ENCODE measurements at regions not wholly inside any gene's neighbourhood (a gene's known extent, or its start where the extent isn't known, plus 50 kb on each side); places are given as distances from the start of the nearest gene placed in this dataset.

DNA sequence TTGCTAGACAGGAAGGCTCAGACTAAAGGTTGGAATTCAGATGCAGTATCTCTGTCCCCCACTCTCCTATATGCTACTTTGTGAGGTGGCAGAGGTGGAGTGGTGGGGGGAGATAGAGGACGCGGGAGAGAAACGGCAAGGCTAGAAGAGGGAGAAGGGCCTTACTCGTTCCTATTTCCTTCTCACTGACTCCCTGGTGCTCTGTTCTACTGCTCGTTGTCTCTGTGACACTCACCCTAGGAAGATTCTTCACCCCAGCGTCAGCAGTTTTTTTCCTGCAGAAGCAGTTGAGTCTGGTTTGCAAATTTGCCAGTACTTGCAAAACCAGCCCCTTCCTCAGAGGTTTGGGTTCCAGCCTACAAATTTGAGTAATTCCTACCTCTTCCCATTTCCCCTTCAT, 801.1 kb upstream of the SLC35B3 start:
- TF ChIP-seq TAF1 (IDR thresholded peaks at IDR 0.05; ENCODE audit: borderline replicate concordance, insufficient read depth, low read length): no peak
- no peak for TF ChIP-seq SIN3A (IDR thresholded peaks at IDR 0.05; ENCODE audit: borderline replicate concordance, insufficient read depth, low read length)
- no peak for TF ChIP-seq FOXP2 (optimal IDR thresholded peaks at IDR 0.05; ENCODE audit: borderline replicate concordance, extremely low read depth, extremely low read length, insufficient read depth)
- TF ChIP-seq, protein P1, sequence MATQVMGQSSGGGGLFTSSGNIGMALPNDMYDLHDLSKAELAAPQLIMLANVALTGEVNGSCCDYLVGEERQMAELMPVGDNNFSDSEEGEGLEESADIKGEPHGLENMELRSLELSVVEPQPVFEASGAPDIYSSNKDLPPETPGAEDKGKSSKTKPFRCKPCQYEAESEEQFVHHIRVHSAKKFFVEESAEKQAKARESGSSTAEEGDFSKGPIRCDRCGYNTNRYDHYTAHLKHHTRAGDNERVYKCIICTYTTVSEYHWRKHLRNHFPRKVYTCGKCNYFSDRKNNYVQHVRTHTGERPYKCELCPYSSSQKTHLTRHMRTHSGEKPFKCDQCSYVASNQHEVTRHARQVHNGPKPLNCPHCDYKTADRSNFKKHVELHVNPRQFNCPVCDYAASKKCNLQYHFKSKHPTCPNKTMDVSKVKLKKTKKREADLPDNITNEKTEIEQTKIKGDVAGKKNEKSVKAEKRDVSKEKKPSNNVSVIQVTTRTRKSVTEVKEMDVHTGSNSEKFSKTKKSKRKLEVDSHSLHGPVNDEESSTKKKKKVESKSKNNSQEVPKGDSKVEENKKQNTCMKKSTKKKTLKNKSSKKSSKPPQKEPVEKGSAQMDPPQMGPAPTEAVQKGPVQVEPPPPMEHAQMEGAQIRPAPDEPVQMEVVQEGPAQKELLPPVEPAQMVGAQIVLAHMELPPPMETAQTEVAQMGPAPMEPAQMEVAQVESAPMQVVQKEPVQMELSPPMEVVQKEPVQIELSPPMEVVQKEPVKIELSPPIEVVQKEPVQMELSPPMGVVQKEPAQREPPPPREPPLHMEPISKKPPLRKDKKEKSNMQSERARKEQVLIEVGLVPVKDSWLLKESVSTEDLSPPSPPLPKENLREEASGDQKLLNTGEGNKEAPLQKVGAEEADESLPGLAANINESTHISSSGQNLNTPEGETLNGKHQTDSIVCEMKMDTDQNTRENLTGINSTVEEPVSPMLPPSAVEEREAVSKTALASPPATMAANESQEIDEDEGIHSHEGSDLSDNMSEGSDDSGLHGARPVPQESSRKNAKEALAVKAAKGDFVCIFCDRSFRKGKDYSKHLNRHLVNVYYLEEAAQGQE (IDR thresholded peaks at IDR 0.05; ENCODE audit: insufficient read depth in 1 of 2, low read depth in 2 of 2, low read length in 2 of 2): no peak
- TF ChIP-seq POLR2AphosphoS5 (IDR thresholded peaks at IDR 0.05; ENCODE audit: low read depth, low read length): no peak

DNA sequence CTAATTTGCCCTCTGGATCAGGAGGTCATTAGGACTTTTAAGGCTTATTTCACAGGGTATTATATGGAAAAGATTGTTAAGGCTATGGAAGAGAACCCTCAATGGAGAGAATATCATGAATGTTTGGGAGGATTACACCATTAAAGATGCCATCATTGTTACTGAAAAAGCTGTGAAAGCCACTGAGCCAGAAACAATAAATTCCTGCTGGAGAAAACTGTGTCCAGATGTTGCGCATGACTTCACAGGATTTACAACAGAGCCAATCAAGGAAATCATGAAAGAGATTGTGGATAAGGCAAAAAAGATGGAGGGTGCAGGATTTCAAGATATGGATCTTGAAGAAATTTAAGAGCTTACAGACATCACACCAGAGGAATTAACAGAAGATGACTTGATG, 798.3 kb upstream of the SLC35B3 start:
- TF ChIP-seq POLR2AphosphoS5 (IDR thresholded peaks at IDR 0.05; ENCODE audit: low read depth, low read length) (0 out of 2 replicates have a peak, but pooled peaks have one; percentile 33), TAF1 (IDR thresholded peaks at IDR 0.05; ENCODE audit: borderline replicate concordance, insufficient read depth, low read length) (no peak)

DNA sequence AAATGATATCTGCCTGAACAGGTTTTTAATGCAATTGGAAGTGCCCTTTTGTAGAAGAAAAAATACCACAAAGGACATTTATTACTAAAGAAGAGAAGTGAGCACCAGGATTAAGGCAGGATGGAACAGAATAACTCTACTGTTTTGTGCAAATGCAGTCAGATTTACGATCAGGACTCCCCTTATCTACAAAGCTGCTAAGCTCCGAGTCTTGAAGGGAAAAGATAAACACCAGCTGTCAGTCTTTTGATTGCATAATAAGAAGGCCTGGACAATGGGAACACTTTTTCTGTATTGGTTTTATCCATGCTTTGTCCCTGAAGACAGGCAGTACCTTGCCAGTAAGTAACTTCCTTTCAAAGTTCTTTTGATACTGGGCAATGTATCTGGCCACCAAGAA, 797.9 kb upstream of the SLC35B3 start:
- TF ChIP-seq POLR2AphosphoS5 (IDR thresholded peaks at IDR 0.05; ENCODE audit: low read depth, low read length) (no peak), SIN3A (IDR thresholded peaks at IDR 0.05; ENCODE audit: borderline replicate concordance, insufficient read depth, low read length) (no peak), TAF1 (IDR thresholded peaks at IDR 0.05; ENCODE audit: borderline replicate concordance, insufficient read depth, low read length) (no peak), FOXP2 (optimal IDR thresholded peaks at IDR 0.05; ENCODE audit: borderline replicate concordance, extremely low read depth, extremely low read length, insufficient read depth) (no peak)
- TF ChIP-seq, protein P1 (IDR thresholded peaks at IDR 0.05; ENCODE audit: insufficient read depth in 1 of 2, low read depth in 2 of 2, low read length in 2 of 2): no peak

DNA sequence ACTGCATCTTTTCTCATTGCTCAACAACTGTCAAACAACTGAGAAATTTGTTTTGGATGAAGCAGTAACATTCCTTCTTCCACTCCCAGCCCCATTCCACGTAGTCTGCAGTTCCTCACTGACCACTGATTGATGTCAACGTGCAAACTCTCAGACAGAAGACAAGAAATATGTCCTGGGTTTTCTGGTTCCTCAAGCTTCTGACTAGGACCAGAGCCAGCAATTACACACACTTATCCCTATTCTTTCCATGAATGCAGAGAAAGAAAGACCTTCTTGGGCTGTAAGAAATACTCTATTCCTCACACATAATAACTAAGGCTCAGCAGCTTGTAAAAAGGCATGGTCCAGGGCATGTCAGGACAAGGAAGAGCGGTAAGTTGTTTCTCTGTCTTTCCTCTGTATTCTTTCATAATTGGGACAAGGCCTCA, 790.1 kb upstream of the SLC35B3 start:
- TF ChIP-seq TAF1 (IDR thresholded peaks at IDR 0.05; ENCODE audit: borderline replicate concordance, insufficient read depth, low read length): no peak
- TF ChIP-seq, protein P1 (IDR thresholded peaks at IDR 0.05; ENCODE audit: insufficient read depth in 1 of 2, low read depth in 2 of 2, low read length in 2 of 2): no peak
- no peak for TF ChIP-seq POLR2AphosphoS5 (IDR thresholded peaks at IDR 0.05; ENCODE audit: low read depth, low read length)

DNA sequence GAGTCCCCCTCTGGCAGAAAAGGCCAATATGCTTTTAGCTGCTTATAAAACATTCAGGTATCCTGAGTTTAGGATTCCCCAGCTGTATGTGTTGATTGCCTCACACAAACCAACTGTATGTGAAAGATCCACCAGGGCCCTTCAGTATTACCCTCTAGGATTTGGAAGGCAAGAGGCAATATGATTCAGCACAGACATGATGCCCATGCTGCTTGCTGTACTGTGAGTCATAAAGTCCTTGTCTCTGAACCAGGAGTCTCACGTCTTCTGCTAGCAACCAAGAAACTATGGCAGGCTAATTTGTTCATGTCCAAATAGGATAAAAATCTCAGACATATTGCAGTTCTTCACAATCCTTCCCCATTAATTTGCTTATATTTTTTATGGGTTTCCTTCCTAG, 789.2 kb upstream of the SLC35B3 start:
- TF ChIP-seq POLR2AphosphoS5 (IDR thresholded peaks at IDR 0.05; ENCODE audit: low read depth, low read length) (no peak), SIN3A (IDR thresholded peaks at IDR 0.05; ENCODE audit: borderline replicate concordance, insufficient read depth, low read length) (no peak), TAF1 (IDR thresholded peaks at IDR 0.05; ENCODE audit: borderline replicate concordance, insufficient read depth, low read length) (no peak), FOXP2 (optimal IDR thresholded peaks at IDR 0.05; ENCODE audit: borderline replicate concordance, extremely low read depth, extremely low read length, insufficient read depth) (no peak)
- TF ChIP-seq, protein P1 (IDR thresholded peaks at IDR 0.05; ENCODE audit: insufficient read depth in 1 of 2, low read depth in 2 of 2, low read length in 2 of 2): no peak

All from PFSK-1 (cell line).